ENCODE measurements at regions not wholly inside any gene's neighbourhood (a gene's known extent, or its start where the extent isn't known, plus 50 kb on each side); places are given as distances from the start of the nearest gene placed in this dataset.

- TF ChIP-seq CTCF (conservative IDR thresholded peaks at IDR 0.05) (no peak), EZH2 (IDR thresholded peaks at IDR 0.05; ENCODE audit: low read depth) (no peak)
Observed at GRCh38 chr12:91846466-91847055, 299.1 kb downstream of the BTG1 start.

Measured in PC-9 (cell line).